HG03108 (cell line): ENCODE measurements at regions not wholly inside any gene's neighbourhood (a gene's known extent, or its start where the extent isn't known, plus 50 kb on each side); places are given as distances from the start of the nearest gene placed in this dataset.

Experiments
- ATAC-seq: cut with Tn5 transposase; IDR thresholded peaks from one replicate; pipeline ENCODE4 v1.9.1; 2021; ENCODE audit warnings: moderate library complexity; ENCODE audit not compliant: unreplicated experiment

DNA sequence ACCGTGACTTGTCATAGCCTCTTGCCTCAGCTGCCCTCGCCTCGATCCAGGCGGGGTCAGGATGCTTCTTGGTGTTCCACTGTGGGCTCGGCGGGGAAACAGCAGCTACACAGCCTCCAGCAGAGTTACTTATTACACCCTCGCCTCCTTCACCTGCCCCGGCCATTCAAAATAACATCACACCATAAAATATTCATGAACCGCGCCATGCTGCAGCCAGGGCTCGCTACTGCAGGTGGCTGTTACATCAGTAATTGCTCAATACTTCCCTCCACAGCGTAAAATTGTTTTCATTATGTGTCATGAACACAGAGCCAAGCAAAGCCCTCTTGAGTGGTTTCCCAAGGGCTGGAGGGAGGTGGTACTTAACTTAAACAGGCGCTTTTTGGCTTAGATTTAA lies 241.5 kb upstream of the SP8 start:
- no peak for ATAC-seq

GRCh38 chr7:21028599-21028998 lies 241.9 kb upstream of the SP8 start:
- ATAC-seq = no peak

DNA sequence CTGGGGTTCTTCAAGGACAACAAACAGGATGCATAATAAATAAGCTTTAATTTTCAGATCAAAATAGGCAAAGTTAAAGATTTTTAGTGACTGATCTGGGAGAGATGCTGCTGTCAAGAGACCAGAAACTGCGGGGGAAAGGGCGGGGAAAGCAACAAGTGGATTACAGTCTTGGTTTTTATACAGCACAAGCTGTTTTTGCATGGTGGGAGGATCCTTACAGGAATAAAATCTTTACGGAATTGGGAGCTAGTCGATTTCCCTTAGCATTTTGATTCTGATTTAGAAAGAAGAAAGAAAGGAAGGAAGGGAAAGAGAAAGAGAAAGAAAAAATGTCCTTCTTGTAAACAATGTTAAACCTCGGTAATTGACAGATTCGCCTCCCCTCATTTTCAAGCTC lies 242.3 kb upstream of the SP8 start:
- ATAC-seq = no peak

GRCh38 chr7:21030237-21030871 lies 243.7 kb upstream of the SP8 start:
- ATAC-seq = no peak

DNA sequence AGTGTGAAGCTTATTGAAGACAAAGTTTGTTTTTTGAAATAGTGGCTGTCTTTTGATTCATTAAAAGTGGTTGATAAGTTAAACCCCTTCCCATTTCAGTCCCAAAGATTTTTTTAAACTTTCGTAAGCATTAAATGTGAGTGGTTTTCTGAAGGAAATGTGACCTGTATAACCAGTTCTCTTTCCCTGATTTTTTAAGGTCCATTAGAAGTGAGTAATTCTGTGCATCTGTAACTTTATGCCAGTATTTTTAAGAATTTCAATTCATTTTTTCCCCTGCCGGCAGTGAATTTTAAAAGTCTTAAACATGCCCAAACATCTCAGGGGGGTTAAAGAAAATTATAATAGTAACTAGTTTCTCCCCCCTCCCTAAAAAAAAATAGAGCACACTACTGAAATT lies 254.6 kb upstream of the SP8 start:
- no peak for ATAC-seq

DNA sequence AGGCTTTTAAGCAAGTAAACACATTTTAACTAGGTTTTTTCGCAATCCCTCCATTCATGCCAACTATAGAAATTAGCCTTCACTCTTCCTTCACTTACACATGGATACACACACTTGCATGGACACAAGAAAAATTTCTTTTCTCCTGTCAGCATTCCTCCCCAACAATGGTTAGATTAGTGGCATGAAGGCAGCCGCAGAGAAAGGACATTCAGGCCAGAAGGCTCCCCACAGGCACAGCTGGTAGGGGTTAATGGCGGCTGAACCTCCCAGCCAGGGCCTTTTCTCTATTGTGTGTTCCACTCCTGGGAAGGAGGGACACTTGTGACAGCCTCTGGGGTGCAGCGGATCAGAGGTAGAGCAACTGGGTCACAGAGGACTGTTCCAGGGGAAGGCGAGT lies 255.0 kb upstream of the SP8 start:
- ATAC-seq = no peak

GRCh38 chr7:21044384-21044783 lies 257.7 kb upstream of the SP8 start:
- ATAC-seq = no peak

DNA sequence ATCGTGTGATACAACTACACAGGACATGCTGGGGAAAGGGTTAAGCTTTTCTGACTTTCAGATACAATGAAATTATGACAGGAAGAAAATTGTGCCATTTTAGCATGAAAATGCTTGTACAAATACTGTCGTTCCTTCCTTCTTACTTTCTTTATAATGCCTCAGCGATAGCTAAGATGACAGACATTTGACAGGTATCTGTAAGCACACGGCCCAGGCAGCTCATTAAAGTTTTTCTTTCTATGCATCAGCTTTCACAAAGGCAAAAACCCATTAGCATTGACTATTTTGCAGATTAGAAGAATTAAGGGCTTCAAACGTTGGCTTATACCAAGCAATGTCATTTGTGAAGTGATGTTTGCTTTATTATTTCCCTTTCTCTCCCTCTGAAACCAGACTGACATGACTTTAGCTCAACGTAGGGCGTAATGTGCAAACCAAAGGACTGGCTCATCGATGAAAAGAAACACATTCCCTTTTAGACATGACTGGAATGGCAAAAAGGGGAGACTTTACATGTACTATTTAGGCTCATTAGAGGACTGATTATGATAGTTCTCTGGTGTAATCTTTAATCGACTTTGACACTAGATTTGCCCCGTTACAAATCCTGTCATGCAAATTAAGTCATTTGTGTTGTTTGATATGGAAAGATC lies 258.4 kb upstream of the SP8 start:
- no peak for ATAC-seq

DNA sequence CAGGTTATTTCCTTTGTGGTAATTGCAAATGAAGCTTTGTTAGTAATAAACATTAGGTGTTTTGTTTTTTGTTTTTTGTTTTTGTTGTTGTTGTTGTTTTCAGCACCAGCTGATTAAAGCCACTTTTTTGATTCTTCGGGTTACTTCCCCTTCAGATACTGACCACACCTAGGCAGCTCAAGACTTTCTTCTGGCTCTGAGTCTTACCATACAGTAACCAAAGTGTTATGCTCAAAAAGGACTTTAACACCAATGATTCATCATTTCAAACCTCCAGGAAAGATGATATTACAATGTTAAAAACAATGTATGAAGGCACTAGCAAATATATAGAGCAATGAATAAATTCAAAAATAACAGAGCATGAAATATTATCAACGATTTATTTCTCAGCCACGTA lies 265.2 kb upstream of the SP8 start:
- ATAC-seq = no peak

GRCh38 chr7:21054427-21055112 lies 267.9 kb upstream of the SP8 start:
- ATAC-seq = no peak

DNA sequence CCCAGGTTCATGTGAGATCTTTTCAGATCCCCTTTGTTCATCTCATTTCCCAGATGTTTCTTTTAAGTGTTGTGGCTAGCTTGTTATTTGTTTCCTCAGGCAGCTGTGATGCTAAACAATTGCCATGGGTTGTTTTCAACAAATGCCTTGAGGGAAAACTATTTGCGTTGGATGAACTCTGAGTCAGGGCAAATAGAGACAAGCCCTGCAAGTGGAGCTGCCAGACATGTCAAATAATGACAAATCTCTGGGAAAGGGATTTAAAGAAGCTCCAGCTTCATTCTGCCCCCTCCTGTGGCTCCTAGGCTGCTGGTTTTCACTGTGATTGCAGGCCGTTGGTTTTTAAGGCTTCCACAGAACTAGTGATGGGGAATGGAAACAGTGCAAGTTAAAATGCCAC lies 272.4 kb upstream of the SP8 start:
- ATAC-seq = no peak

DNA sequence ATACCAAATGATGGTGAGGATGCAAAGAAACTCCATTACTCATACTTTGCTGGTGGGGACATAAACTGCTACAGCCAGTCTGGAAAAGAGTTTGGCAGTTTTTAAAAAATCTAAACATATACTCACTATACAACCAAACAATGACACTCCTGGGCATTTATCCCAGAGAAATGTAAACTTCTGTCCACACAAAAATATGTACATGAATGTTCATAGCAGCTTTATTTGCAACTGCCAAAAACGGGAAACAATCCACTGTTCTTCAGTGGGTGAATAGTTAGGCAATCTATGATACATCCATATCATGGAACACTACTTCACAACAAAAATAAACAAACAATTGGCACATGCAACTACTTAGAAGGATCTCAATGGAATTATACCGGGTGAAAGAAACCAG lies 276.4 kb upstream of the SP8 start:
- no peak for ATAC-seq

DNA sequence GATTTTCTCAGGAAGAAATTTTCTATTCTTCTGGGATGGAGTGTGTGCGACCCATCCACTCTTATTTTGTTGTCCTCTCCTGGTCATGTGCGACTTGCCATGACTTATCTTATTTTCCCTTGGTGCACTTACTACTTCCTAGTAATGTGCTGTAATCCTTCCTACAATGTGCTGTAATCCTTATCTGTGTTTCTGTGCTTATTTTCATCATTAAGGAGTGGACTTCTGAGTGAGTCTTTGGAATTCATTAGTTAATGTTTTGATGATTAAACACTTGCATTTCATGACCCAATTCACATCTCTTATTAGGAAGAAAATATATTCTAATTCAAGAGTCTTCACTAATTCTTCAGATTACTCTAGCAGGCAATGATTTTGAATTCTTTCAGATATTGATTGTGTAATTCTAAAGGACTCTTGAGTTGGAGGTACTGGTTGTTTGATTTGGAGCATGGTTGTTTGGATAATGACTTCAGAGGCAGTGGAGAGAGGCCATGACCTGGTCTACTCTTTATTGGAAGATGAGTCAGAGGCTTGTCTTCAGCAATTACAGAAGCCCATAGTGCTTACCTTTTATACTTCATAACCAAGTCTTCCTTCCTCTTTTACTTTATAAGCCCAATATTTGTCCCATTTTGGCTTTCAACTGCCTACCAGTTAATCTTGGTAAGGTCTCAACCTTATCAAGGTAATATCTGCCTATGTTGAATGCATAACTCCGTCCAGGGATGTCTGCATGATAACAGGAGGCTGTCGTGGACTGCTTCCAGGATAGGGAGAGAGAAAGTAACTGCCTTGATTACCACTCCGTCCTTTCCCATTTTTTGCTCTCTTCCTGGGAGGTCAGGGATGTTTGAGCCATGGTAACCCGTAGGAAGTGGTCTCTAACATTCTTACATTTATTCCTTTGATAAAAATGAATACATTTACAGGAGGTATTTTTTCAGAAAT lies 278.3 kb upstream of the SP8 start:
- no peak for ATAC-seq

DNA sequence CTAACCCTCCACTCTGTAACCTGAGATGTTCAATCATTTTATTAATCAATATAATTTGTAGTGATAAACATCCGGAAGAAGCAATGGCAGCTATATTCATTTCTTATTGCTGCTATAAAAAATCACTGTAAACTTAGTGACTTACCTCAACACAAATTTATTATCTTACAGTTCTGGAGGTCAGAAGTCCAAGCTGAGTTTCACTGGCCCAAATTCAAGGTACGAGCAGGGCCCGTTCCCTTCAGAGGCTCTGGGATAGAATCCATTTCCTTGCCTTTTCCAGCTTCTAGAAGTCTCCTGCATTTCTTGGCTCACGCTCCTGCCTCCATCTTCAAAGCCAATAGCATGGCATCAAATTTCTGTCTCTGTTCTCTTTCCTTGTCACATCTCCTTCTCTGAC lies 279.5 kb upstream of the SP8 start:
- ATAC-seq = no peak

- ATAC-seq = no peak
These were observed 280.5 kb upstream of the SP8 start for GRCh38 chr7:21067216-21067615.

- ATAC-seq = no peak
These were observed 283.9 kb upstream of the SP8 start for GRCh38 chr7:21070571-21071090.

GRCh38 chr7:21071561-21072501 lies 285.1 kb upstream of the SP8 start:
- ATAC-seq = peak; percentile 56

DNA sequence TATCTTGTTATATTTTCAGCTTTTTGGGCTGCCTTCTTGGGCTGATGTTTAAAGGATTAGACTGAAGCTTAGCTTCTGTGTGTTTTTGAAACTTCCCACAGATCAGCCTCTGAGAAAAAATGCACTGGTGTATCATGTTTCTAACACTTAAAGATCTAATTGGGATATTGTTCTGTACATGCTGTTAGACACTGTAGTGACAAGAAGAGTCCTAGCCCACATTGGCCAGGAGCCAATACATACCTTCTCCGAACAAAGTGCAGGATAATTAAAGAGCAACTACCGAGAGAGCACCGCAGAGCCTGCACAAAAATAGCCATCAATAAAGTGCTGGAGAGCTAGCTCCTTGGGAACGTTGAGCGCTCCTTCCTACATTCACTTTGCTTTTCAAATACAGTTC lies 289.4 kb upstream of the SP8 start:
- no peak for ATAC-seq

DNA sequence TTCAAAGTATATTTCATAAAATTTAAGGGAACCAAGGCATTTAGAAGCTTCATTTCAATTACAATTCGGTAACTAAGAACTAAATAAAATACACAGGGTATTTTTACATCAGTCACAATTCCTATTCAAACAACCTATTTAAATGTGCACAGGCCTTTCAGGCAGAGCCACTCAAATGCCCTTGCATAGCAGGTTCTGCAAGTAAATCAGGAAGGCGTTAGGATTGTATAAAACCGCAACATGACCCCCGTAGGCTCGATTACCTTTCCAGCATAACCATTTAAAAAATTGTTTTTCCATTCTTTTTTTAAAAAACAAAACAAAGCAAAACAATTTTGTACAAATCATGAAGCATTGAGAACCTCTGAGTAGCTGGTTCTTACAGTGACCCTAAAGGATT lies 289.9 kb upstream of the SP8 start:
- no peak for ATAC-seq

DNA sequence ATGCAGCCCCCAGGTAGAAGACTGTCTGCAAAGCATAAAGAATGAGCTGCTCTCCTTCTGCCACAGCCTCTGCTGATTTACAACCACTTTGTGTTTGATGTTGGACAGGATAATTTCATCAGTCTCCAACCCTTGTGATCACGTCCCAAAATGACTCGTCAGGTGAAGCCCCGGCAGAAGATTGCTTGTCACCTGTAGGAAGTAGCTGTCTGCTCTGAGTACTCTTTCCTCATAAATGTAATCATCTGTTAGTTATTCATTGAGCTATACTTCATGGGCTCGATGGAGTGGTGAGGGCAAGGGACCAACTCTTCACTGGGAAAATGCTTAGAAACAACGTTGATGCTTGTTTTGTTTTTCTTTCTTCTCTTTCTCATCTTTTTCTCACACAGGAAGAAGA lies 290.9 kb upstream of the SP8 start:
- no peak for ATAC-seq
